ENCODE measurements at regions not wholly inside any gene's neighbourhood (a gene's known extent, or its start where the extent isn't known, plus 50 kb on each side); places are given as distances from the start of the nearest gene placed in this dataset.

DNA sequence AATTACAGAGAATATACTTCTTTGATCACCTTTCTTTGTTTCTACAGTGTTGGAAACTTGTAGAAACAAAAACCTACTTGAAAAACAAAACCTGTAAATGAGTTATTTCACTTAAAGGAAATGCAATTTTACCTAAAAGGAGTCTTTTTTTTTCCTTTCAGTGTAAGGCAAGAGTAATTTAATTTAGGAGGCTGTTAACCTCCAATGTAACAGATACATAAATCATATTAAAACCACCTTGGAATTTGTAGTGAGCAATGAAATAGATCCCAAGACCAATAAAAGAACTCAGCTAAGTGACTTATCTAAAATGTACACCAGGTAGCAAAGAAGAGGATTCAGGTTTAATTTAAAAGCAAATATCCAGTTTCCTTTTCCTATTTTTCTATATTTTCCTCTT is 524.8 kb downstream of the CSNK1G3 start:
- ATAC-seq (ENCODE audit: low FRiP score) = no peak
- DNase-seq (ENCODE audit: low spot score) = no peak
- no peak for TF ChIP-seq CTCF (IDR thresholded peaks at IDR 0.05)

- ATAC-seq (ENCODE audit: low FRiP score) = no peak
- TF ChIP-seq CTCF (IDR thresholded peaks at IDR 0.05) = no peak
- no peak for DNase-seq (ENCODE audit: low spot score)
These were observed 523.0 kb downstream of the CSNK1G3 start for GRCh38 chr5:124034963-124035362.

GRCh38 chr5:124034083-124034700 is 522.2 kb downstream of the CSNK1G3 start:
- ATAC-seq (ENCODE audit: low FRiP score) (no peak), DNase-seq (ENCODE audit: low spot score) (no peak)
- no peak for TF ChIP-seq CTCF (IDR thresholded peaks at IDR 0.05)

GRCh38 chr5:124030043-124030491 is 518.1 kb downstream of the CSNK1G3 start:
- ATAC-seq (ENCODE audit: low FRiP score) (no peak), DNase-seq (ENCODE audit: low spot score) (no peak)
- no peak for TF ChIP-seq CTCF (IDR thresholded peaks at IDR 0.05)

DNA sequence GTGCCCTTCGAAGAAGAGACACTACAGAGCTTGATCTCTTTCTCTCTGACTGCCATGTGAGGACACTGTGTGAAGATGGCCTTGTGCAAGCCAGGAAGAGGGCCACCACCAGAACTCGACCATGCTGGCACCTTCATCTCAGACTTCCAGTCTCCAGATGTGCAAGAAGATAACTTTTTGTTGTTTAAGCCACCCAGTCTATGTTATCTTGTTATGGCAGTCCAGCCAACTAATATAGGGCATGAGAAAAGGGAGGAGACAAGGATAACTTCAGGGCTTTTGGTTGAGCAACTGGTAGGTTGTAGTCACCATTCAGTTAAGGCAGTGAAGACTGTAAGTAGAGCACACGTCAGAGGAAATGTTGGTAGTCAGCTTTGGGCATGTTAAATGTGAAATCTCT is 515.5 kb downstream of the CSNK1G3 start:
- TF ChIP-seq CTCF (IDR thresholded peaks at IDR 0.05) = no peak
- no peak for ATAC-seq (ENCODE audit: low FRiP score)
- no peak for DNase-seq (ENCODE audit: low spot score)

- no peak for DNase-seq (ENCODE audit: low spot score)
- no peak for TF ChIP-seq CTCF (IDR thresholded peaks at IDR 0.05)
- ATAC-seq (ENCODE audit: low FRiP score) = no peak
These were observed 513.4 kb downstream of the CSNK1G3 start for GRCh38 chr5:124025306-124025845.

GRCh38 chr5:124022966-124023365 is 511.0 kb downstream of the CSNK1G3 start:
- DNase-seq (ENCODE audit: low spot score) = no peak
- no peak for TF ChIP-seq CTCF (IDR thresholded peaks at IDR 0.05)
- ATAC-seq (ENCODE audit: low FRiP score) = no peak

Measured in omental fat pad (tissue), 3 donors.